HFFc6 (cell line): ENCODE measurements at regions not wholly inside any gene's neighbourhood (a gene's known extent, or its start where the extent isn't known, plus 50 kb on each side); places are given as distances from the start of the nearest gene placed in this dataset.
"Not testable (repeated sequence)": the region's sequence is repeated elsewhere in the genome, so short reads cannot be mapped to it uniquely, and the experiment has no call there.

Experiments
- DNase-seq: peaks from one replicate; pipeline ENCODE4 v3.0.0-alpha.2; 2018
- H3K27ac Mint-ChIP-seq: 2 replicates; pipeline ENCODE4 v1.8.0; 2020; ENCODE audit warnings: mild to moderate bottlenecking, mixed read lengths
- H3K27me3 Mint-ChIP-seq: 2 replicates; pipeline ENCODE4 v1.8.0; 2021; ENCODE audit warnings: mild to moderate bottlenecking, moderate library complexity, mixed read lengths; ENCODE audit not compliant: insufficient read depth
- H3K36me3 Mint-ChIP-seq: 2 replicates; pipeline ENCODE4 v1.8.0; 2021; ENCODE audit warnings: low read depth, mixed read lengths
- H3K4me1 Mint-ChIP-seq: 2 replicates; pipeline ENCODE4 v1.8.0; 2020; ENCODE audit warnings: low read depth, mixed read lengths
- H3K4me3 Mint-ChIP-seq: 2 replicates; pipeline ENCODE4 v1.8.0; 2020; ENCODE audit warnings: mild to moderate bottlenecking, moderate library complexity, mixed read lengths
- H3K9me3 Mint-ChIP-seq: 2 replicates; pipeline ENCODE4 v1.8.0; 2020; ENCODE audit warnings: mild to moderate bottlenecking, mixed read lengths
- CTCF ChIP-seq: fragments of 200-600 bp; sonication (generic); IDR thresholded peaks from 2 replicates; pipeline ENCODE4 v1.5.0; 2021; ENCODE audit warnings: antibody characterized with exemption, mild to moderate bottlenecking

DNA sequence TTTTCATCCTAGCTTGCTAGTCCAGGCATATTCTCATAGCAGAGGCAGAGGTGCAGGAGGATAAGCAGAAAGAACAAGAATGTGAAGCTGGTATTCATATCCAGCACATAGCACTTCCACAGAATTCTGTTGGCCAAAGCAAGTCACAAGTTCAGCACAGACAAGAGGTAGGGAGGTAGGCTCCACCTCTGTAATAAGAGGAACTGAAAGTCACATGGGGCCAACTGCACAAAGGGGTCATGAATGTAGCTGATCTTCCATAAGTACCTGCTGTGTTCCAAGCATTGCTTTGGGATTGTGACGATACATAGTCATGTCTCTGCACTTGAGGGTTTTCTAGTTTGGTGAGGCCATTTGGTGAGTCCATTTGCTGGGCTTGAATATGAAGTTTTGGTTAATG lies 110.8 kb upstream of the MPHOSPH6 start:
- DNase-seq: no peak
- no peaks in the 10 kb centered on the region for H3K36me3 Mint-ChIP-seq
- no peak overlapping the region for H3K27ac Mint-ChIP-seq
- H3K27me3 Mint-ChIP-seq: peaks cover 1% of the 10 kb centered on the region
- TF ChIP-seq CTCF: no peak
- no peak overlapping the region for H3K4me3 Mint-ChIP-seq
- H3K4me1 Mint-ChIP-seq: no peaks in the 10 kb centered on the region
- H3K9me3 Mint-ChIP-seq: peaks cover 10% of the 10 kb centered on the region

- peaks cover 10% of the 10 kb centered on the region for H3K9me3 Mint-ChIP-seq
- H3K4me3 Mint-ChIP-seq, H3K36me3 Mint-ChIP-seq, H3K4me1 Mint-ChIP-seq, H3K27ac Mint-ChIP-seq, DNase-seq, H3K27me3 Mint-ChIP-seq: not testable (repeated sequence)
Measured at GRCh38 chr16:82275349-82275748, 105.3 kb upstream of the MPHOSPH6 start.

GRCh38 chr16:82271636-82272035 lies 101.6 kb upstream of the MPHOSPH6 start:
- no peak for TF ChIP-seq CTCF
- Mint-ChIP-seq H3K4me3 (no peak overlapping the region), H3K27ac (no peak overlapping the region), H3K36me3 (no peaks in the 10 kb centered on the region), H3K4me1 (no peaks in the 10 kb centered on the region), H3K9me3 (no peaks in the 10 kb centered on the region; the same call in none of the 2 replicates), H3K27me3 (peaks cover 1% of the 10 kb centered on the region; the same call in 1 of the 2 replicates)
- no peak for DNase-seq

- not testable (repeated sequence) for H3K4me3 Mint-ChIP-seq, H3K27me3 Mint-ChIP-seq, DNase-seq, H3K27ac Mint-ChIP-seq, H3K4me1 Mint-ChIP-seq, H3K9me3 Mint-ChIP-seq, H3K36me3 Mint-ChIP-seq
Measured at GRCh38 chr16:82267675-82268074, 97.7 kb upstream of the MPHOSPH6 start.

- Mint-ChIP-seq H3K36me3 (no peaks in the 10 kb centered on the region), H3K27me3 (no peaks in the 10 kb centered on the region), H3K9me3 (no peaks in the 10 kb centered on the region), H3K27ac (no peak overlapping the region), H3K4me3 (no peak overlapping the region), H3K4me1 (no peaks in the 10 kb centered on the region)
- DNase-seq: no peak
- TF ChIP-seq CTCF: no peak
Measured at GRCh38 chr16:82265809-82266208, 95.8 kb upstream of the MPHOSPH6 start.

DNA sequence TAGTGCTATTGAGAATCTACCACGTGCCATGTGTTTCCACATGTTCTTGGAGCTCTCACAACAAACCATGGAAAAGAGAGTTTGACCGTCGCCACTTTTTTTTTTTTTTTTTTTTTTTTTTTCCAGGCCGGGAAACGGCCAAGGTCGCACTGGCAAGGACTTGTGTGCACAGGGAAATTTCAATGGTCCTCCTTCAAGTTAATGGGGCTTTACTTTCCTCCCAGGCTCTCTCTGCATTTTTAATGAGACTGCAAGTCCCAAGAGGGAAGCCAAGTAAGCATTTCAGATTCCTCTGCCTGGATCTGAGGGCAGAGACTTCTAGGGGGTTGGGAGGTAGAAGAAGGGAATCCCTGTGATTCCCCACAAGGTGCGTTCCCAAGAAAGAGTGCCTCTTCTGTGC lies 94.7 kb upstream of the MPHOSPH6 start:
- no peaks in the 10 kb centered on the region for H3K4me1 Mint-ChIP-seq
- no peaks in the 10 kb centered on the region for H3K27me3 Mint-ChIP-seq
- H3K4me3 Mint-ChIP-seq: no peak overlapping the region
- no peaks in the 10 kb centered on the region for H3K36me3 Mint-ChIP-seq
- H3K27ac Mint-ChIP-seq: no peak overlapping the region
- no peak for DNase-seq
- TF ChIP-seq CTCF: no peak
- H3K9me3 Mint-ChIP-seq: no peaks in the 10 kb centered on the region

GRCh38 chr16:82263521-82264143 lies 93.6 kb upstream of the MPHOSPH6 start:
- no peak overlapping the region for H3K27ac Mint-ChIP-seq
- no peaks in the 10 kb centered on the region for H3K27me3 Mint-ChIP-seq
- TF ChIP-seq CTCF: peak; percentile 94
- DNase-seq: peak; percentile 36
- no peaks in the 10 kb centered on the region for H3K9me3 Mint-ChIP-seq
- no peak overlapping the region for H3K4me3 Mint-ChIP-seq
- H3K4me1 Mint-ChIP-seq: no peaks in the 10 kb centered on the region
- H3K36me3 Mint-ChIP-seq: no peaks in the 10 kb centered on the region
